GM19099 (cell line): ENCODE measurements at regions not wholly inside any gene's neighbourhood (a gene's known extent, or its start where the extent isn't known, plus 50 kb on each side); places are given as distances from the start of the nearest gene placed in this dataset.

Experiments
- POLR2A ChIP-seq: IDR thresholded peaks from 3 replicates; pipeline ENCODE4 v1.6.1; 2011; ENCODE audit warnings: low read depth; ENCODE audit not compliant: insufficient read length; ENCODE audit errors: extremely low read depth

- no peak for TF ChIP-seq POLR2A
These were observed 151.0 kb upstream of the RAB4A start for GRCh38 chr1:229119876-229120275.

- TF ChIP-seq POLR2A, result no peak
These were observed 149.0 kb upstream of the RAB4A start for GRCh38 chr1:229121845-229122436.

GRCh38 chr1:229122606-229123005, 148.3 kb upstream of the RAB4A start:
- no peak for TF ChIP-seq POLR2A

GRCh38 chr1:229124116-229124515, 146.8 kb upstream of the RAB4A start:
- TF ChIP-seq POLR2A, result no peak

GRCh38 chr1:229124520-229125124, 146.3 kb upstream of the RAB4A start:
- TF ChIP-seq POLR2A, result no peak

- no peak for TF ChIP-seq POLR2A
These were observed 143.6 kb upstream of the RAB4A start for GRCh38 chr1:229127301-229127700.

GRCh38 chr1:229128066-229128608, 142.8 kb upstream of the RAB4A start:
- TF ChIP-seq POLR2A, result no peak

- no peak for TF ChIP-seq POLR2A
These were observed 141.4 kb upstream of the RAB4A start for GRCh38 chr1:229129301-229130027.

- no peak for TF ChIP-seq POLR2A
These were observed 140.8 kb upstream of the RAB4A start for GRCh38 chr1:229130028-229130668.

- TF ChIP-seq POLR2A, result no peak
These were observed 139.4 kb upstream of the RAB4A start for GRCh38 chr1:229131243-229132105.

- TF ChIP-seq POLR2A, result no peak
These were observed 138.8 kb upstream of the RAB4A start for GRCh38 chr1:229132106-229132443.

GRCh38 chr1:229132706-229133105, 138.2 kb upstream of the RAB4A start:
- TF ChIP-seq POLR2A, result no peak

GRCh38 chr1:229133151-229133550, 137.8 kb upstream of the RAB4A start:
- TF ChIP-seq POLR2A, result no peak

- no peak for TF ChIP-seq POLR2A
These were observed 137.1 kb upstream of the RAB4A start for GRCh38 chr1:229133811-229134210.

- no peak for TF ChIP-seq POLR2A
These were observed 135.1 kb upstream of the RAB4A start for GRCh38 chr1:229135773-229136172.
